Activated CD4-positive, alpha-beta memory T cell treated with anti-CD3 and anti-CD28 coated beads, Interleukin-2, amount 10 ng/mL, durations not matched to agents 7 days and 5 days (primary cell): ENCODE measurements at regions not wholly inside any gene's neighbourhood (a gene's known extent, or its start where the extent isn't known, plus 50 kb on each side); places are given as distances from the start of the nearest gene placed in this dataset.
"Not testable (repeated sequence)": the region's sequence is repeated elsewhere in the genome, so short reads cannot be mapped to it uniquely, and the experiment has no call there.

Experiments used
- CTCF ChIA-PET: fragments of 350-600 bp; sonication (Branson Sonifier 250); formaldehyde crosslinking; loops from one replicate; lab custom pipeline; 2021; ENCODE audit warnings: antibody characterized with exemption, inconsistent platforms; lab: Charles Lee
- POLR2A ChIA-PET: fragments of 350-600 bp; sonication (Branson Sonifier 250); formaldehyde crosslinking; loops from one replicate; lab custom pipeline; 2021; ENCODE audit warnings: antibody characterized with exemption; lab: Charles Lee
- DNase-seq: peaks from one replicate; pipeline ENCODE4 v3.0.0-alpha.2; 2020
- H3K27ac Mint-ChIP-seq: one replicate; pipeline ENCODE4 v1.8.0; 2021; ENCODE audit warnings: mild to moderate bottlenecking, mixed read lengths
- H3K27me3 Mint-ChIP-seq: one replicate; pipeline ENCODE4 v1.8.0; 2021; ENCODE audit warnings: mixed read lengths
- H3K36me3 Mint-ChIP-seq: one replicate; pipeline ENCODE4 v1.8.0; 2021; ENCODE audit warnings: low read depth, mixed read lengths
- H3K4me1 Mint-ChIP-seq: one replicate; pipeline ENCODE4 v1.8.0; 2021; ENCODE audit warnings: mixed read lengths
- H3K4me3 Mint-ChIP-seq: one replicate; pipeline ENCODE4 v1.8.0; 2021; ENCODE audit warnings: mild to moderate bottlenecking, mixed read lengths
- H3K9me3 Mint-ChIP-seq: one replicate; pipeline ENCODE4 v1.8.0; 2021; ENCODE audit warnings: mixed read lengths

DNA sequence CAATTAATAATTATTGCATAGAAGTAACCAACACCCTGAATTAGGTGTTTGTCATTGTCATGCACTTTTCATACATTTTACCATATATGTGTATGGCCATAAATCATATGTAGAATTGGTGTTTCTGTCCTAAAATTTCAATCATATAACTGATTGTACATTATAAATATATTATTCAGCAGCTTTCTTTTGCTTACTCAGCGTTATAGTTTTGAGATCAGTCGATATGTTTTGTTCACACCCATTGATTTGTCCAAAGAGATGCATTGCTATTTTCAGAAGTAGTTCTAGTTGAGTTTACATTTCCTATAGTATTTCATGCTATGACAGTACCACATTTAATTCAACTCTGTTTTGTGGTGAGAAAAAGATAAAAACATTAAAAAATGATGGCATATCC, 50.5 kb upstream of the PARP4 start:
- no peaks in the 10 kb centered on the region for H3K9me3 Mint-ChIP-seq
- H3K4me3 Mint-ChIP-seq, result no peak overlapping the region
- DNase-seq, result no peak
- POLR2A ChIA-PET, result no interaction called here
- no peaks in the 10 kb centered on the region for H3K36me3 Mint-ChIP-seq
- H3K4me1 Mint-ChIP-seq, result peaks cover 11% of the 10 kb centered on the region
- CTCF ChIA-PET, result no interaction called here
- H3K27ac Mint-ChIP-seq, result no peak overlapping the region
- peaks cover 25% of the 10 kb centered on the region for H3K27me3 Mint-ChIP-seq

DNA sequence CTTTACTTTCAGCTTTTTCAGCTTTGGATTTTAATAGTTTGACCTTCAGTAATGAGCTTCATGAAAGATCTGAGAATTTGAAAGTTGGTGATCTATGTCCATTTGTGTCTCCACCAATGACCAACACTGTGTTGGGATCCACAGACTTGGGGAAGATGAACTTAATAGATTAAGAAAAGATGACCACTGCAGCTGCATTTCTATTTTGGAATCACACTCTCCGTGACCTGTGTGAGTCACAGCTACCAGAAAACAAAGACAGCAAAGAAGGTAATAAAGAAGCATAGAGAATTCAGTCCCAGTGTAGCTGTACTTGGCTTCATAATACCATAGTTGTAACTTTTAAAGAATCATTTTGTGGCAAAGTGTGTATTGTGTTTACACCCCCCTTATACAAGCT, 51.4 kb upstream of the PARP4 start:
- Mint-ChIP-seq H3K27me3 (peaks cover 17% of the 10 kb centered on the region), H3K4me1 (peaks cover 11% of the 10 kb centered on the region)
- H3K9me3 Mint-ChIP-seq, H3K27ac Mint-ChIP-seq, H3K4me3 Mint-ChIP-seq, H3K36me3 Mint-ChIP-seq, DNase-seq, CTCF ChIA-PET, POLR2A ChIA-PET: not testable (repeated sequence)

DNA sequence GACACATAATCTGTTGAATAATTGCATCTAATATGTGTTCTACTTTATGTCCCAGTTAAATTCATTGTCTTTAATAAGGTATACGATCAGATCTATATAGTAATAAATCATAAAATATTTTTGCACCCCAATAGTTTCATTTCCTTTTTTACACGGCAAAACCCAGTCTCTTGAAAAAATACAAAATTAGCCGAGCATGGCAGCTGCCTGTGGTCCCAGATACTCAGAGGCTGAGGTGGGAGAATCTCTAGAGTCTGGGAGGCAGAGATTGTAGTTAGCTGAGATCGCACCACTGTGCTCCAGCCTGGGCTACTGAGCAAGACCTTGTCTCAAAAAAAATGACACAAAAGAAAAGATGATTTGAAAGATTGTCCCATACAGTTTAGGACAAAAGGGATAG, 52.3 kb upstream of the PARP4 start:
- no peak overlapping the region for H3K4me3 Mint-ChIP-seq
- H3K36me3 Mint-ChIP-seq, result no peaks in the 10 kb centered on the region
- H3K9me3 Mint-ChIP-seq, result no peaks in the 10 kb centered on the region
- H3K27ac Mint-ChIP-seq, result no peak overlapping the region
- DNase-seq, result no peak
- POLR2A ChIA-PET, result no interaction called here
- H3K4me1 Mint-ChIP-seq, result peaks cover 2% of the 10 kb centered on the region
- CTCF ChIA-PET, result no interaction called here
- H3K27me3 Mint-ChIP-seq, result peaks cover 13% of the 10 kb centered on the region

DNA sequence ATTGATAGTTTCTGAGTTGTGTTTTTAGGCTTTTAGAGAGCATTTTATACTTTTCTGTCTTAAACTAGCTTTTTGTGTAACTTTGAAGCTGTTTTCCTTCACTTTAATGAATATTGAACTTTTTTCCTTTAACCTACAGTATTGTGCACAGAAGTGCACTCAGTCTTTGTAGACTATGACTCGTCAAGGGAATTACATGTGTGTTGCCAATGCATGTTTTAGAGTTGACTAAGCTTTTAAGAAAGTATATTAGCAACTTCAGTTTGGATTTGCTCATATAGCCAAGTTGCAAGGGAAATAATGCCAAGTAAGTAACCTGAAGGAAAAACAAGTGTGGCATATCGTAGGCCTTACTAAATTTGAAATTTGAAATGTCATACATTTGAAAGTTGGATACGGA, 55.0 kb upstream of the PARP4 start:
- peaks cover 14% of the 10 kb centered on the region for H3K27me3 Mint-ChIP-seq
- not testable (repeated sequence) for H3K36me3 Mint-ChIP-seq, H3K9me3 Mint-ChIP-seq, DNase-seq, H3K27ac Mint-ChIP-seq, H3K4me1 Mint-ChIP-seq, H3K4me3 Mint-ChIP-seq
- ChIA-PET POLR2A (interaction anchor here (0.6 kb wide), 1 partner anchor 171 kb away, joined by 3 read pairs; no protein-coding TSS in a partner anchor), CTCF (interaction anchor here (0.8 to 1.1 kb wide), 2 partner anchors 55 kb away, joined by 3 to 4 read pairs; partner anchors contain the start of gene PARP4)

DNA sequence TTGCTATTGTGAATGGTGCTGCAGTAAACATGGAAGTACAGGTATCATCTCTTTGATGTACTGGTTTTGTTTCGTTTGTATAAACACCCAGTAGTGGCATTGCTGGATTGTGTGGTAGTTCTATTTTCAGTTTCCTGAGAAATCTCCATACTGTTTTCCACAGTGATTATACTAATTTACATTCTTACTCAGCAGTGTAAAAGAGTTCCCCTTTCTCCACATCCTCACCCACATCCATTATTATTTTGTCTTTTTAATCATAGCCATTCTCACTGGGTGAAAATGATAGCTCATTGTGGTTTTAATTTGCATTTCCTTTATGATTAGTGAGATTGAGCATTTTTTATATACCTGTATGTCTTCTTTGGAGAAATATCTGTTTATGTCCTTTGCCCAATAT, 62.3 kb upstream of the PARP4 start:
- Mint-ChIP-seq H3K36me3 (peaks cover 11% of the 10 kb centered on the region), H3K4me3 (no peak overlapping the region), H3K9me3 (peaks cover 11% of the 10 kb centered on the region), H3K27me3 (peaks cover 1% of the 10 kb centered on the region), H3K4me1 (peaks cover 17% of the 10 kb centered on the region), H3K27ac (no peak overlapping the region)
- POLR2A ChIA-PET, result no interaction called here
- DNase-seq, result no peak
- CTCF ChIA-PET, result interaction anchor here (0.9 to 1.6 kb wide), 3 partner anchors 96 to 119 kb away, joined by 3 to 4 read pairs (median 3); no protein-coding TSS in a partner anchor

DNA sequence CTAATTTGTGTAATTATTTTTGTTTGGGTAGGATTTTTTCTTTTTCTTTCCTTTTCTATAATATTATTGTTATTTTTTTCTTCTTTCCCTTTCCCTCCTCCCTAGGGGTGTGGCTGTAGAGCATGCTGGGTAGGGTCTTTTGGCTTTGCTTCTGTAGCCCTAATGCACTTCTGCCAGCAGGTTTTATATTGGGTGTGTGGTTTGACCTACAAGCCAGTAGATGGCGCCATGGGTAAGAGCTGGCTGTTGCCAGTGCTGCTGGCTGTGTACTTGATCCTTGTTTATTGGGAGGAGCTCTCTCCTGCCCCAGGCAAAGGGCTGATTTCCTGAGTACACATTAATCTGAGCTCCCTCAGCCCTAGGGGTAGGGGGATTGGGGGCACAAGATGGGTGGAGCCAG, 67.7 kb upstream of the PARP4 start:
- peaks cover 12% of the 10 kb centered on the region for H3K36me3 Mint-ChIP-seq
- H3K27ac Mint-ChIP-seq, result peak overlapping the region; percentile 61
- H3K9me3 Mint-ChIP-seq, result peaks cover 11% of the 10 kb centered on the region
- POLR2A ChIA-PET, H3K27me3 Mint-ChIP-seq: not testable (repeated sequence)
- peak overlapping the region; percentile 75 for H3K4me3 Mint-ChIP-seq
- CTCF ChIA-PET, result interaction anchor here (1.5 to 4.1 kb wide), 7 partner anchors 26 to 147 kb away, joined by 3 to 24 read pairs (median 5); partner anchors contain the start of gene ATP12A
- peaks cover 44% of the 10 kb centered on the region for H3K4me1 Mint-ChIP-seq
- DNase-seq, result peak; percentile 39

DNA sequence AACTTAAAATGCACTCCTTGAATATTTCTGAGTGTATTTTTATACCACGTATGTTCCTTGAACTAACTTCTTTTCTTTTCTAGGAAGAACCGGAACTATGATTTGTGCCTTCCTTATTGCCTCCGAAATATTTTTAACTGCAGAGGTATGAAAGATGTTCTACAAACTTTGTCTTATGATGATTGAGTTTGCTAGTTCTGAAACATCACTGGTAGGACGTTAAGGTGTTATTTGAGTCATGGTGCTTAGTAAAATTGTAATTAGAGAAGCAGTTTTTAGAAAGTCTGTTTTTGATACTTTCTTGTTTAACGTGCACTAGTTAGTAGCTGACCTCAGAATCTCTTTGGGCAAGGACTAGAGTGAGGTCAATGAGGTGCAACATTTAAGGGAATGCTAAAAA, 69.0 kb upstream of the PARP4 start:
- ChIA-PET POLR2A (interaction anchor here (0.9 to 1.4 kb wide), 3 partner anchors 18 to 46 kb away, joined by 3 to 5 read pairs (median 3); no protein-coding TSS in a partner anchor), CTCF (interaction anchor here (1.3 to 4.1 kb wide), 4 partner anchors 88 to 146 kb away, joined by 3 to 24 read pairs (median 4); partner anchors contain the start of gene ATP12A)
- H3K27ac Mint-ChIP-seq, result peak overlapping the region; percentile 76

DNA sequence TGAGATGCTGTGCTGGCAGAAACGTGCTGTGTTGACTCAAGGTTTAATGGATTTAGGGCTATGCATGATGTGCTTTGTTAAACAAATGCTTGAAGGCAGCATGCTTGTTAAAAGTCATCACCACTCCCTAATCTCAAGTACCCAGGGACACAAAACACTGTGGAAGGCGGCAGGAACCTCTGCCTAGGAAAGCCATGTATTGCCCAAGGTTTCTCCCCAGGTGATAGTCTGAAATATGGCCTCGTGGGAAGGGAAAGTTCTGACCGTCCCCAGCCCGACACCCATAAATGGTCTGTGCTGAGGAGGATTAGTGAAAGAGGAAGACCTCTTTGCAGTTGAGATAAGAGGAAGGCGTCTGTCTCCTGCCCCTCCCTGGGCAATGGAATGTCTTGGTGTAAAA, 79.1 kb upstream of the PARP4 start:
- H3K36me3 Mint-ChIP-seq, result peaks cover 17% of the 10 kb centered on the region
- POLR2A ChIA-PET, H3K4me3 Mint-ChIP-seq, CTCF ChIA-PET, H3K9me3 Mint-ChIP-seq, H3K4me1 Mint-ChIP-seq, H3K27ac Mint-ChIP-seq, DNase-seq, H3K27me3 Mint-ChIP-seq: not testable (repeated sequence)

More for the DNA sequence above, 69.0 kb upstream of the PARP4 start:
- H3K9me3 Mint-ChIP-seq, H3K27me3 Mint-ChIP-seq, DNase-seq, H3K36me3 Mint-ChIP-seq: not testable (repeated sequence)
- Mint-ChIP-seq H3K4me3 (peak overlapping the region; percentile 49), H3K4me1 (peaks cover 36% of the 10 kb centered on the region)

DNA sequence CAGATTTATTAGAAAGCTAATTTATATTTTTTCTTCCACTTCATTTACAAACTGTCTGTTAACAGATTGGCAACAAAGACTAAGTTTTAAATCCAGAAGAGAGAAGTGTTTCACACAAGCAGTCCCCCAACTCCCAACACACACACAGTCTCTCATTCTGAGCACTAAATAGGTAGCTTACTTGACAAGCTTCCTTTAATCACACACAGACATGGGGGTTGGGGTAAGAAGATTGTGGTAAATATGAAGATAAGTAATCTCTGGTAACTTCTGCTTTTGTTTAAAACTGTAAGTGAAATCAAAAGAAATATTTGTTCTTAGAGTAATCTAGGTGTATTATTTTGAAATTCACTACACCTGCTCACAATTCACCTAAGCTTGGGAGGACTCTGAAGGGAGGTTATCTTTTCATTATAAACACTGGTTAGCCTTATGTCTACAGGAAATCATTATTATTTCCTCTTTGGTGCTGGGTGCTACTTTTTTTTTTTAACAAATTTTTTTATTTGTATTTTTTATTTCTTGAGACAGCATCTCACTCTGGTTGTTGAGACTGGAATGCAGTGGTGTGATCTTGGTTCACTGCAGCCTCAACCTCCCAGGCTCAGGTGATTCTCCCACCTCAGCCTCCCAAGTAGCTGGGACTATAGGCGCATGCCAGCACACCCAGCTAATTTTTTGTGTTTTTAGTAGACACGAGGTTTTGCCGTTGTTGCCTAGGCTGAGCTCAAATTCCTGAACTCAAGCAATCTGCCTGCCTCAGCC, 82.1 kb upstream of the ATP12A start:
- H3K27me3 Mint-ChIP-seq, H3K4me3 Mint-ChIP-seq, DNase-seq: not testable (repeated sequence)
- H3K27ac Mint-ChIP-seq, result peak overlapping the region; percentile 49
- H3K36me3 Mint-ChIP-seq, result peaks cover 20% of the 10 kb centered on the region
- peaks cover 10% of the 10 kb centered on the region for H3K9me3 Mint-ChIP-seq
- CTCF ChIA-PET, result interaction anchor here (1.4 kb wide), 1 partner anchor 9 kb away, joined by 4 read pairs; no protein-coding TSS in a partner anchor
- POLR2A ChIA-PET, result interaction anchor here (1.1 kb wide), 1 partner anchor 20 kb away, joined by 5 read pairs; no protein-coding TSS in a partner anchor
- H3K4me1 Mint-ChIP-seq, result peaks cover 40% of the 10 kb centered on the region

DNA sequence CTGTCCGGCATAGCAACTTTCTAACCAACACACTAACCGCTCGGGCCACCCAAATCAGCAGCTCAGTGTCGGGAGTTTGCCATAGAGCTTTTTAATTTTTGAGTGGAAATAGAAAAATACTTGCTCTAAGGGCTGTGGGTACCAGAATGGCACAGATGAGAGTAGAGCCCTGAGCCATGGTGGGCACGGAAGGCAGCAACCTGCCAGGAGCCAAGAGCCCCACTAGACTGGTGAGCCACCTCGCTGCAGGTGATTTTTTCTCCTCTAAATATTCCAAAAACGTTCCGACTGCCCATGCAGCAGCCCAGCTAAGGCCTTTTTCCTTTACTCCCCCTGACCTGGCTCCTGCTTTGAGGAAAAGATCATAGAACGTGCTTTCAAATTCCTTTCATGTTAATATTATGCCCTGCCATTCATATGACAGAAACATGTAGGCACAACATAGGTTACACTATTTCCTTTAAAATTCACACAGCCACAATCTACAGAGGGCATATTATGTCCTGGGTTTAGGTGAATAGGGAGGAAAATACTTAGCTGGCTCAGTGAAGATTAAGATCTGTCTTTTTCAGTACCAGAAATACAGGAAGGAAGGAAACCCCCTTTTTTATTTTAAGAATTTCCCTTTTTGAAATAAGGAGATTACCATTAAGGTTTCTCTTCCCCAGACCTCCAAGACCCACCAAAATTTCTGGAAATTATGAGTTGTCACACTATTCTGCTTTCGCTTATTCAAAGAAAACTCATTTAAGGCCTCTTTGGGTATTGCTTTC, 81.0 kb upstream of the ATP12A start:
- CTCF ChIA-PET, H3K27me3 Mint-ChIP-seq, DNase-seq, H3K4me3 Mint-ChIP-seq: not testable (repeated sequence)
- Mint-ChIP-seq H3K9me3 (peaks cover 20% of the 10 kb centered on the region), H3K27ac (peak overlapping the region; percentile 78), H3K36me3 (peaks cover 30% of the 10 kb centered on the region), H3K4me1 (peaks cover 40% of the 10 kb centered on the region)
- POLR2A ChIA-PET, result interaction anchor here (1.2 kb wide), 1 partner anchor 18 kb away, joined by 5 read pairs; no protein-coding TSS in a partner anchor

DNA sequence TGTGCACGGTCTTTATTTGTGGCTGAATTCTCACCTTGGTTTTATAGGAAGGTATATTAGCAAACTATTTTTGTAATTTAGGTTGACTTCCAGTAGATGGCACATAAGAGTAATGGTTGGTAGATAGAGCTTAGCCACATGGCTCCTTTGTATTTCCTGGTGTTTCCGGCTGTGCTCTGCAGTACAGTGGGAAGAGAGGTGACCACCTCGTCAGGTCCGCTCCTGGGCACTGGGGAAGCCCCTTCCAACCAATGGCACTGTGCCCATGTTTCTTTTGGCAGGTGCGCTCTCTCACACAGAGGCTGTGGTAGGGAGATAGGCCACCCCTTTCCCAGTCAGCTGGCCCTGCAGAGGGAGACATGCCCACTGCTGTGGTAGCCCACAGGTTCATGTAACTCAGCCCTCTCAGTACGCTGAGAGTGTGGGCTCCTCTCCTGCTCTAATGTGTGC, 74.3 kb upstream of the ATP12A start:
- Mint-ChIP-seq H3K27ac (peak overlapping the region; percentile 45), H3K27me3 (no peaks in the 10 kb centered on the region), H3K9me3 (peaks cover 18% of the 10 kb centered on the region), H3K36me3 (peaks cover 28% of the 10 kb centered on the region), H3K4me1 (peaks cover 30% of the 10 kb centered on the region), H3K4me3 (no peak overlapping the region)
- no peak for DNase-seq
- CTCF ChIA-PET, result interaction anchor here (0.7 to 2.9 kb wide), 19 partner anchors 13 to 150 kb away, joined by 3 to 20 read pairs (median 4); partner anchors contain the start of gene ATP12A
- POLR2A ChIA-PET, result interaction anchor here (1.5 to 1.7 kb wide), 3 partner anchors 13 to 64 kb away, joined by 4 to 5 read pairs (median 5); no protein-coding TSS in a partner anchor

DNA sequence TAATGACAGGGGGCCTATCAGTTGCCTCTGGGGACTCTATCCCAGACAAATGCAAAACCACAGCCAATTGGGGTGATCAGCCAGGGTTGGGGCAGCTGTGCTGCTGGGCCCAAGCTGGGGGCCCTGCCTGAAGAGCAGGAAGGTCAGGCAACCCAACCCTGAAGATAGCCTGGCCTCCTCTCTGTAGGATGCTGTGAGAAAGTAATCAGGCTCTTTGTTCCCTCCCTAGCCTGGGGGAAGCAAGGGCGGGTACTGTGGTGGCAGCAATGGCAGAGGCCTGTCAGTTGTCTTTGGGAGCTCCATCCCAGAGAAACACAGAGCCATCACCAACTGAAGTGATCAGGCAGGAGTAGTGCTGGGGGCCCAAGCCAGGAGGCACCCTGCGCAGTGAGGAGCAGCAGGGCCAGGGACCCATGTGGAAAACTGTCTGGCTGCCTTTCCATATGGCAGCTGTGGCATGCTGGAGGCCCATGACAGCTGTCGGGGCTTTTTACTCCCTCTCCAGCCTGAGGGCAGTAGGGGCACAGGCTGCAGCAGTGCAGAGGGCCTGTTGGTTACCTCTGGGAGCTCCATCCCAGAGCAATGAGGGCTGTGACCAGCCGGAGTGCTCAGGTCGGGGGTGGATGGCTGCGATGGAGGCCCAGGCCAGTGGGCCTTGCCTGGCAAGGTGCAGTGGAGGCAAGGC, 73.6 kb upstream of the ATP12A start:
- CTCF ChIA-PET, result interaction anchor here (0.7 to 2.9 kb wide), 16 partner anchors 9 to 150 kb away, joined by 3 to 20 read pairs (median 6); no protein-coding TSS in a partner anchor
- H3K36me3 Mint-ChIP-seq, result peaks cover 25% of the 10 kb centered on the region
- peaks cover 18% of the 10 kb centered on the region for H3K9me3 Mint-ChIP-seq
- H3K4me3 Mint-ChIP-seq, result no peak overlapping the region
- no peaks in the 10 kb centered on the region for H3K27me3 Mint-ChIP-seq
- peaks cover 32% of the 10 kb centered on the region for H3K4me1 Mint-ChIP-seq
- peak overlapping the region; percentile 45 for H3K27ac Mint-ChIP-seq
- POLR2A ChIA-PET, result interaction anchor here (1.5 to 1.7 kb wide), 3 partner anchors 12 to 63 kb away, joined by 4 to 5 read pairs (median 5); no protein-coding TSS in a partner anchor
- DNase-seq, result no peak
